Loucy (cell line): ENCODE measurements at regions not wholly inside any gene's neighbourhood (a gene's known extent, or its start where the extent isn't known, plus 50 kb on each side); places are given as distances from the start of the nearest gene placed in this dataset.

ENCODE experiments used
- H2AFZ ChIP-seq: fragments of 200-600 bp; sonication (generic); 2 replicates; pipeline ENCODE4 v1.6.0; 2016; ENCODE audit warnings: antibody characterized with exemption, mild to moderate bottlenecking, low read length, moderate library complexity
- H3F3A ChIP-seq: fragments of 200-600 bp; 2 replicates; pipeline ENCODE4 v1.6.0; 2016; ENCODE audit warnings: antibody characterized with exemption, low read depth, mild to moderate bottlenecking
- H3K27me3 ChIP-seq: fragments of 200-600 bp; sonication (generic); 2 replicates; pipeline ENCODE4 v1.6.1; 2014; ENCODE audit warnings: low read length, mild to moderate bottlenecking; ENCODE audit not compliant: insufficient read depth, poor library complexity, severe bottlenecking
- H3K36me3 ChIP-seq: fragments of 200-600 bp; sonication (generic); 2 replicates; pipeline ENCODE4 v1.6.1; 2016; ENCODE audit warnings: low read length; ENCODE audit not compliant: insufficient read depth
- H3K4me1 ChIP-seq: fragments of 200-600 bp; sonication (generic); 2 replicates; pipeline ENCODE4 v1.5.1; 2014; ENCODE audit warnings: low read length, mild to moderate bottlenecking; ENCODE audit not compliant: insufficient read depth, poor library complexity, severe bottlenecking
- H3K4me2 ChIP-seq: fragments of 200-600 bp; sonication (generic); 2 replicates; pipeline ENCODE4 v1.6.0; 2014; ENCODE audit warnings: antibody characterized with exemption, low read length, low read depth, mild to moderate bottlenecking; ENCODE audit not compliant: poor library complexity, severe bottlenecking
- H3K4me3 ChIP-seq: fragments of 200-600 bp; sonication (generic); 2 replicates; pipeline ENCODE4 v1.5.1; 2014; ENCODE audit warnings: low read length, mild to moderate bottlenecking, mixed read lengths; ENCODE audit not compliant: poor library complexity, severe bottlenecking
- H3K79me2 ChIP-seq: fragments of 200-600 bp; sonication (generic); 2 replicates; pipeline ENCODE4 v1.6.1; 2014; ENCODE audit warnings: low read length; ENCODE audit not compliant: insufficient read depth
- H3K9ac ChIP-seq: fragments of 200-600 bp; sonication (generic); 2 replicates; pipeline ENCODE4 v1.6.0; 2014; ENCODE audit warnings: mild to moderate bottlenecking, low read depth, low read length, moderate library complexity; ENCODE audit not compliant: poor library complexity, severe bottlenecking
- H3K9me2 ChIP-seq: fragments of 200-600 bp; sonication (generic); replicated peaks from 2 replicates; pipeline ENCODE4 v1.6.1; 2016; ENCODE audit warnings: low read depth, low read length, mixed read lengths
- H3K9me3 ChIP-seq: fragments of 200-600 bp; sonication (generic); 2 replicates; pipeline ENCODE4 v1.6.1; 2014; ENCODE audit warnings: mild to moderate bottlenecking, antibody characterized with exemption, low read length, low read depth; ENCODE audit not compliant: insufficient read depth
- H4K20me1 ChIP-seq: fragments of 200-600 bp; sonication (generic); 2 replicates; pipeline ENCODE4 v1.6.0; 2014; ENCODE audit warnings: antibody characterized with exemption, low read length, mild to moderate bottlenecking; ENCODE audit not compliant: insufficient read depth, poor library complexity, severe bottlenecking
- EZH2phosphoT487 ChIP-seq: fragments of 200-600 bp; IDR thresholded peaks from 2 replicates; pipeline ENCODE4 v1.6.1; 2018; ENCODE audit warnings: antibody characterized with exemption, mild to moderate bottlenecking, moderate library complexity, borderline replicate concordance
- TF ChIP-seq, protein P1 (sequence below): fragments of 200-600 bp; sonication (generic); conservative IDR thresholded peaks from 2 replicates; pipeline ENCODE4 v1.5.1; 2014; ENCODE audit warnings: mild to moderate bottlenecking, antibody characterized with exemption, low read length

GRCh38 chr10:9069136-9069535 lies 1014.6 kb downstream of the GATA3 start:
- Histone ChIP-seq H3K36me3 (no peaks in the 10 kb centered on the region), H3K4me2 (no peak overlapping the region), H4K20me1 (no peaks in the 10 kb centered on the region), H2AFZ (no peak overlapping the region), H3K9me2 (no peaks in the 10 kb centered on the region), H3K4me1 (no peaks in the 10 kb centered on the region), H3K4me3 (no peak overlapping the region), H3K9ac (no peak overlapping the region), H3K9me3 (no peaks in the 10 kb centered on the region), H3F3A (no peaks in the 10 kb centered on the region), H3K27me3 (no peaks in the 10 kb centered on the region), H3K79me2 (no peaks in the 10 kb centered on the region)
- TF ChIP-seq EZH2phosphoT487: no peak
- TF ChIP-seq, protein P1, sequence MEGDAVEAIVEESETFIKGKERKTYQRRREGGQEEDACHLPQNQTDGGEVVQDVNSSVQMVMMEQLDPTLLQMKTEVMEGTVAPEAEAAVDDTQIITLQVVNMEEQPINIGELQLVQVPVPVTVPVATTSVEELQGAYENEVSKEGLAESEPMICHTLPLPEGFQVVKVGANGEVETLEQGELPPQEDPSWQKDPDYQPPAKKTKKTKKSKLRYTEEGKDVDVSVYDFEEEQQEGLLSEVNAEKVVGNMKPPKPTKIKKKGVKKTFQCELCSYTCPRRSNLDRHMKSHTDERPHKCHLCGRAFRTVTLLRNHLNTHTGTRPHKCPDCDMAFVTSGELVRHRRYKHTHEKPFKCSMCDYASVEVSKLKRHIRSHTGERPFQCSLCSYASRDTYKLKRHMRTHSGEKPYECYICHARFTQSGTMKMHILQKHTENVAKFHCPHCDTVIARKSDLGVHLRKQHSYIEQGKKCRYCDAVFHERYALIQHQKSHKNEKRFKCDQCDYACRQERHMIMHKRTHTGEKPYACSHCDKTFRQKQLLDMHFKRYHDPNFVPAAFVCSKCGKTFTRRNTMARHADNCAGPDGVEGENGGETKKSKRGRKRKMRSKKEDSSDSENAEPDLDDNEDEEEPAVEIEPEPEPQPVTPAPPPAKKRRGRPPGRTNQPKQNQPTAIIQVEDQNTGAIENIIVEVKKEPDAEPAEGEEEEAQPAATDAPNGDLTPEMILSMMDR: no peak

DNA sequence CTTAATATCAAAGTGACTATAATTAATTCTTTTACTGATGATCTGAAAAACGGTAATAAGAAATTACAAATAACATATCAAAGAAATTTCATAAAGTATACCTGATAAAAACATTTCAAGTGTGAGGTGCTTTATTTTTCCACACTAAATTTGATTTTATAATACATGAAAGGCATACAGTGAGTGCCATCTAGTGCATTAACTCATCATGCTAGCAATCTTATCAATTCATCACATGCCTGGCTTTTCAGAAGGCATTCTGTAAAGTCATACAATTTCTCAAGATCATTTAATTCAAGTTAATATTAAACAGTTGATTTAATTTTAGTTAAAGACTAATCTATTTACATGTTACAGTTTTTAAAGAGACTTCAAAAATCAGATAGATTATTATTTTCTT lies 1020.9 kb downstream of the GATA3 start:
- TF ChIP-seq EZH2phosphoT487: no peak
- TF ChIP-seq, protein P1: no peak
- no peak overlapping the region for H3K4me2 ChIP-seq
- H3K27me3 ChIP-seq: no peaks in the 10 kb centered on the region
- H3K36me3 ChIP-seq: no peaks in the 10 kb centered on the region
- H3K79me2 ChIP-seq: no peaks in the 10 kb centered on the region
- H3K9me3 ChIP-seq: no peaks in the 10 kb centered on the region
- H3K9ac ChIP-seq: no peak overlapping the region
- no peaks in the 10 kb centered on the region for H3F3A ChIP-seq
- H3K9me2 ChIP-seq: no peaks in the 10 kb centered on the region
- H4K20me1 ChIP-seq: no peaks in the 10 kb centered on the region
- H3K4me1 ChIP-seq: no peaks in the 10 kb centered on the region
- no peak overlapping the region for H2AFZ ChIP-seq
- H3K4me3 ChIP-seq: no peak overlapping the region

GRCh38 chr10:9076066-9076465 lies 1021.6 kb downstream of the GATA3 start:
- Histone ChIP-seq H3K27me3 (no peaks in the 10 kb centered on the region), H3K9ac (no peak overlapping the region), H4K20me1 (no peaks in the 10 kb centered on the region), H2AFZ (no peak overlapping the region), H3F3A (no peaks in the 10 kb centered on the region), H3K4me1 (no peaks in the 10 kb centered on the region), H3K4me3 (no peak overlapping the region), H3K9me3 (no peaks in the 10 kb centered on the region), H3K9me2 (no peaks in the 10 kb centered on the region), H3K4me2 (no peak overlapping the region), H3K79me2 (no peaks in the 10 kb centered on the region), H3K36me3 (no peaks in the 10 kb centered on the region)
- no peak for TF ChIP-seq EZH2phosphoT487
- TF ChIP-seq, protein P1: no peak
